Loucy (cell line): ENCODE measurements at regions not wholly inside any gene's neighbourhood (a gene's known extent, or its start where the extent isn't known, plus 50 kb on each side); places are given as distances from the start of the nearest gene placed in this dataset.

Experiments used
- H2AFZ ChIP-seq: fragments of 200-600 bp; sonication (generic); 2 replicates; pipeline ENCODE4 v1.6.0; 2016; ENCODE audit warnings: antibody characterized with exemption, mild to moderate bottlenecking, low read length, moderate library complexity
- H3F3A ChIP-seq: fragments of 200-600 bp; 2 replicates; pipeline ENCODE4 v1.6.0; 2016; ENCODE audit warnings: antibody characterized with exemption, low read depth, mild to moderate bottlenecking
- H3K27me3 ChIP-seq: fragments of 200-600 bp; sonication (generic); 2 replicates; pipeline ENCODE4 v1.6.1; 2014; ENCODE audit warnings: low read length, mild to moderate bottlenecking; ENCODE audit not compliant: insufficient read depth, poor library complexity, severe bottlenecking
- H3K36me3 ChIP-seq: fragments of 200-600 bp; sonication (generic); 2 replicates; pipeline ENCODE4 v1.6.1; 2016; ENCODE audit warnings: low read length; ENCODE audit not compliant: insufficient read depth
- H3K4me1 ChIP-seq: fragments of 200-600 bp; sonication (generic); 2 replicates; pipeline ENCODE4 v1.5.1; 2014; ENCODE audit warnings: low read length, mild to moderate bottlenecking; ENCODE audit not compliant: insufficient read depth, poor library complexity, severe bottlenecking
- H3K4me2 ChIP-seq: fragments of 200-600 bp; sonication (generic); 2 replicates; pipeline ENCODE4 v1.6.0; 2014; ENCODE audit warnings: antibody characterized with exemption, low read length, low read depth, mild to moderate bottlenecking; ENCODE audit not compliant: poor library complexity, severe bottlenecking
- H3K4me3 ChIP-seq: fragments of 200-600 bp; sonication (generic); 2 replicates; pipeline ENCODE4 v1.5.1; 2014; ENCODE audit warnings: low read length, mild to moderate bottlenecking, mixed read lengths; ENCODE audit not compliant: poor library complexity, severe bottlenecking
- H3K79me2 ChIP-seq: fragments of 200-600 bp; sonication (generic); 2 replicates; pipeline ENCODE4 v1.6.1; 2014; ENCODE audit warnings: low read length; ENCODE audit not compliant: insufficient read depth
- H3K9ac ChIP-seq: fragments of 200-600 bp; sonication (generic); 2 replicates; pipeline ENCODE4 v1.6.0; 2014; ENCODE audit warnings: mild to moderate bottlenecking, low read depth, low read length, moderate library complexity; ENCODE audit not compliant: poor library complexity, severe bottlenecking
- H3K9me2 ChIP-seq: fragments of 200-600 bp; sonication (generic); replicated peaks from 2 replicates; pipeline ENCODE4 v1.6.1; 2016; ENCODE audit warnings: low read depth, low read length, mixed read lengths
- H3K9me3 ChIP-seq: fragments of 200-600 bp; sonication (generic); 2 replicates; pipeline ENCODE4 v1.6.1; 2014; ENCODE audit warnings: mild to moderate bottlenecking, antibody characterized with exemption, low read length, low read depth; ENCODE audit not compliant: insufficient read depth
- H4K20me1 ChIP-seq: fragments of 200-600 bp; sonication (generic); 2 replicates; pipeline ENCODE4 v1.6.0; 2014; ENCODE audit warnings: antibody characterized with exemption, low read length, mild to moderate bottlenecking; ENCODE audit not compliant: insufficient read depth, poor library complexity, severe bottlenecking
- EZH2phosphoT487 ChIP-seq: fragments of 200-600 bp; IDR thresholded peaks from 2 replicates; pipeline ENCODE4 v1.6.1; 2018; ENCODE audit warnings: antibody characterized with exemption, mild to moderate bottlenecking, moderate library complexity, borderline replicate concordance
- TF ChIP-seq, protein P1 (sequence below): fragments of 200-600 bp; sonication (generic); conservative IDR thresholded peaks from 2 replicates; pipeline ENCODE4 v1.5.1; 2014; ENCODE audit warnings: mild to moderate bottlenecking, antibody characterized with exemption, low read length

DNA sequence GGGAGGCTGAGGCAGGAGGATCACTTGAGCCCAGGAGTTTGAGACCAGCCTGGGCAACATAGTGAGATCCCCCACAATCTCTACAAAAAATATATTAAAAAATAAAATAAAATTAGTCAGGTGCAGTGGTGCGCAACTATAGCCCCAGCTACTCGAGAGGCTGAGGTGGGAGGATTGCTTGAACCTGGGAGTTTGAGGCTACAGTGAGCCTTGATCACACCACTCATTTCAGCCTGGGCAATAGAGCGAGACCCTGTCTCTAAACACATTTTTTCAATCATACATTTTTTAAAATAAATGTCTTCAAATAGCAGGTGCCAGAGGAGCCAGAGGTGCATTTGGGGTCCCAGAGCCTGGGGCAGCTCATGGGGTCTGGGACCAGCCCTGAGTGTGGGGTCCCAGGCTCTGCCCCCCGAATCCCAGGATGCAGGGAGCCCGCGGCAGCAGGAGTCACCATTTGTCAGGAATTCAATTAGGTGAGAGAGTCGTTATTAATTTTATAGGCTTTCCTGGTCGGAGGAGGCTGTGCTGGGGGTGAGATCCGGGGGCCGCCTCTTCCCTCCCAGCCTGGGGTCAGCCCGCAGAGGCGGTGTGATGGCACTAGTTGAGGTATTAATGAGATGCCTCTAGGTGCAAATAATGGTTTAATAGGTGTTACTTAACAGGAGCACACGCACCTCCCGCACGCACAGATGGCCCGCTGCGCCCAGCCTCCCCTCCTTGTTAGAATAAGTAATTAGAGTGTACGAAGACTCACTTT is 78.3 kb downstream of the MICALL2 start:
- no peak overlapping the region for H3K9ac ChIP-seq
- no peaks in the 10 kb centered on the region for H3K9me3 ChIP-seq
- no peaks in the 10 kb centered on the region for H3K9me2 ChIP-seq
- no peaks in the 10 kb centered on the region for H4K20me1 ChIP-seq
- H3K4me1 ChIP-seq = no peaks in the 10 kb centered on the region
- no peak overlapping the region for H3K4me3 ChIP-seq
- TF ChIP-seq, protein P1, sequence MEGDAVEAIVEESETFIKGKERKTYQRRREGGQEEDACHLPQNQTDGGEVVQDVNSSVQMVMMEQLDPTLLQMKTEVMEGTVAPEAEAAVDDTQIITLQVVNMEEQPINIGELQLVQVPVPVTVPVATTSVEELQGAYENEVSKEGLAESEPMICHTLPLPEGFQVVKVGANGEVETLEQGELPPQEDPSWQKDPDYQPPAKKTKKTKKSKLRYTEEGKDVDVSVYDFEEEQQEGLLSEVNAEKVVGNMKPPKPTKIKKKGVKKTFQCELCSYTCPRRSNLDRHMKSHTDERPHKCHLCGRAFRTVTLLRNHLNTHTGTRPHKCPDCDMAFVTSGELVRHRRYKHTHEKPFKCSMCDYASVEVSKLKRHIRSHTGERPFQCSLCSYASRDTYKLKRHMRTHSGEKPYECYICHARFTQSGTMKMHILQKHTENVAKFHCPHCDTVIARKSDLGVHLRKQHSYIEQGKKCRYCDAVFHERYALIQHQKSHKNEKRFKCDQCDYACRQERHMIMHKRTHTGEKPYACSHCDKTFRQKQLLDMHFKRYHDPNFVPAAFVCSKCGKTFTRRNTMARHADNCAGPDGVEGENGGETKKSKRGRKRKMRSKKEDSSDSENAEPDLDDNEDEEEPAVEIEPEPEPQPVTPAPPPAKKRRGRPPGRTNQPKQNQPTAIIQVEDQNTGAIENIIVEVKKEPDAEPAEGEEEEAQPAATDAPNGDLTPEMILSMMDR = no peak
- no peak for TF ChIP-seq EZH2phosphoT487
- H3K4me2 ChIP-seq = no peak overlapping the region
- H3F3A ChIP-seq = no peaks in the 10 kb centered on the region
- H3K36me3 ChIP-seq = no peaks in the 10 kb centered on the region
- no peaks in the 10 kb centered on the region for H3K27me3 ChIP-seq
- H3K79me2 ChIP-seq = no peaks in the 10 kb centered on the region
- no peak overlapping the region for H2AFZ ChIP-seq

DNA sequence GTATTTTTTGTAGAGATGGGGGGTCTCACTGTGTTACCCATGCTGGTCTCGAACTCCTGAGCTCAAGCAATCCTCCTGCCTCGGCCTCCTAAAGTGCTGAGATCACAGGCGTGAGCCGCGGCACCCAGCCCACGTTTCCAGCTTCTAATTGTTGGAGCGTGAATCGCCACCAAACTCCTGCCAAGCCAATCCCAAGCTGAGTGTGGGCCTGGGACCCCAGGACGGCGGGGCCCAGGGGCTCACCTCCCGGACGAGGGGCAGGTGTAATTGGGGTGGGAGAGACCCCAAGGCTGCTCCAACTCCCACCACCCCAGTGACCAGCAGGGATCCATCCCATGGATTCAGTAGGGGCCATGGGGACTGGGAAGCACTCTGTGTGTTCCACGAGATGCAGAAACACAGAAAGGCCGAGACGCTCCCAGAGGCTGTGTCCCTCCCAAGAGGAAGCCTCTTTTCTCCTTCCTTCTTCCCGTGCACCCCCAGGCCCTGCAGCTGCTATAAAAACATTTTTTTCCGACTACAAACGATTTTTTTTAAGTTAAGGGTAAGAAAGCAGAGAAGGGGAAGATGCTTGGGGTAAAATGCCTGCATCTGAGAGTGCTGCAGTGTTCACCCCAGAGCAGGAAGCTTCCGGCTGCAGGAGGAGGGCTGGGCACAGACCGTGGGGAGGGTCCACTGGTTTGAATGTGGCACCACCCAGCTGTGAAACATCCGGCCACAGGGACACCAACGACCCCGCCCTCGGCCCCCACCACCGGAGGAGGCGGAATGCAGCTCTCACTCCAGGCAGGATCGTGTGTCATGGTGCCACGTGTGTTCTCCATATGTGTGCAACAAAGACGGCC is 76.5 kb downstream of the MICALL2 start:
- no peaks in the 10 kb centered on the region for H3K4me1 ChIP-seq
- no peak overlapping the region for H2AFZ ChIP-seq
- H3K36me3 ChIP-seq = no peaks in the 10 kb centered on the region
- H3K9me3 ChIP-seq = no peaks in the 10 kb centered on the region
- H3K4me3 ChIP-seq = no peak overlapping the region
- H3K9ac ChIP-seq = no peak overlapping the region
- H3K4me2 ChIP-seq = no peak overlapping the region
- H3K79me2 ChIP-seq = no peaks in the 10 kb centered on the region
- no peaks in the 10 kb centered on the region for H3K9me2 ChIP-seq
- TF ChIP-seq, protein P1 = no peak
- no peaks in the 10 kb centered on the region for H3F3A ChIP-seq
- H3K27me3 ChIP-seq = no peaks in the 10 kb centered on the region
- H4K20me1 ChIP-seq = no peaks in the 10 kb centered on the region

DNA sequence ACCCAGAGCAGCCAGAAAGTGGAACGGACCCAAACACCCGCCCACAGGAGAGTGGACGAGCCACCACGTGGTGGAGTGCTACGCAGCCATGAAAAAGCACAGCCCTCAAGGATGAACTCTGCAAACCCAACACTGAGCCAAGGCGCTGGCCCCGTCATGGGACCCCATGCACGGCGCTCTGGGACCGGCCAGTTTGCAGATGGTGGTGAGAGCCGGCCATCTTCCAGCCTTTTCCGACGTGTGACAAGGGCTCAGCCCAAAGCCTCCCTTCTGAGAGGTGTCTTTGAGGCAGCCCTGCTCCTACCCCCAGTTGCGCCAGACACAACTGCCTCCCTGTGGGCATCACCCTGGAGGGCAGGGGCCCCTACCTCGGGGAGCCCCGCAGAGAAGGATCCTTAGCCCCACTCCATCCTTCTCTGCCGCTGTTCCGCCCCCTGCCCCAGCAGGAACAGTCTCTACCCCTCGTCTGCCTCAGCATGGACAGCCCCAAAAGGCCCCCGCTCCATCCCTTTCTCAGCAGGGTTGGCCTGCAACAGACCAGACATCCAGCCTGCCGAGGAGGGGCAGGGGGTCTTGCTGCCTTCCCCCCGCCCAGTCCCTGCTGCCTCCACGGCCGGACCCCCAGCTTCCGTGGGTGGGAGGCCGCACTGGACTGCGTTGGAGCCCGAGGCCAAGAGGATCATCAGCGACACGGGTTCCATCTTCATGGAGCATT is 75.7 kb downstream of the MICALL2 start:
- Histone ChIP-seq H3K9me3 (no peaks in the 10 kb centered on the region), H3K36me3 (no peaks in the 10 kb centered on the region), H3K27me3 (no peaks in the 10 kb centered on the region), H2AFZ (no peak overlapping the region), H3K4me1 (no peaks in the 10 kb centered on the region), H3K4me3 (no peak overlapping the region), H3K9me2 (no peaks in the 10 kb centered on the region), H3F3A (no peaks in the 10 kb centered on the region), H3K4me2 (no peak overlapping the region), H3K79me2 (no peaks in the 10 kb centered on the region), H3K9ac (no peak overlapping the region), H4K20me1 (no peaks in the 10 kb centered on the region)
- TF ChIP-seq, protein P1 = no peak
- no peak for TF ChIP-seq EZH2phosphoT487
